OCI-LY1 (cell line): ENCODE measurements at regions not wholly inside any gene's neighbourhood (a gene's known extent, or its start where the extent isn't known, plus 50 kb on each side); places are given as distances from the start of the nearest gene placed in this dataset.

Experiments
- H2AFZ ChIP-seq: fragments of 200-600 bp; sonication (generic), shearing (Covaris generic); 2 replicates; pipeline ENCODE4 v1.6.0; 2014; ENCODE audit warnings: antibody characterized with exemption, mild to moderate bottlenecking, low read length
- H3F3A ChIP-seq: fragments of 200-600 bp; sonication (generic), shearing (Covaris generic); 2 replicates; pipeline ENCODE4 v1.6.0; 2014; ENCODE audit warnings: mild to moderate bottlenecking, antibody characterized with exemption, low read length, moderate library complexity; ENCODE audit not compliant: insufficient read depth
- H3K27ac ChIP-seq: fragments of 200-600 bp; sonication (generic); 2 replicates; pipeline ENCODE4 v1.5.1; 2014; ENCODE audit warnings: low read length, mixed run types, mild to moderate bottlenecking, low read depth; ENCODE audit not compliant: poor library complexity, severe bottlenecking
- H3K27me3 ChIP-seq: fragments of 200-600 bp; sonication (generic); 2 replicates; pipeline ENCODE4 v1.6.0; 2014; ENCODE audit warnings: antibody characterized with exemption, mild to moderate bottlenecking, low read length, moderate library complexity; ENCODE audit not compliant: insufficient read depth
- H3K36me3 ChIP-seq: fragments of 200-600 bp; sonication (generic); 2 replicates; pipeline ENCODE4 v1.6.1; 2014; ENCODE audit warnings: mild to moderate bottlenecking, antibody characterized with exemption, low read length, moderate library complexity, mixed read lengths; ENCODE audit not compliant: insufficient read depth
- H3K4me1 ChIP-seq: fragments of 200-600 bp; sonication (generic); 2 replicates; pipeline ENCODE4 v1.5.1; 2014; ENCODE audit warnings: mild to moderate bottlenecking, low read length, moderate library complexity; ENCODE audit not compliant: insufficient read depth, severe bottlenecking
- H3K4me2 ChIP-seq: fragments of 200-600 bp; sonication (generic), shearing (Covaris generic); 2 replicates; pipeline ENCODE4 v1.6.1; 2014; ENCODE audit warnings: low read length
- H3K4me3 ChIP-seq: fragments of 200-600 bp; sonication (generic); 2 replicates; pipeline ENCODE4 v1.5.1; 2014; ENCODE audit warnings: low read length, low read depth, mild to moderate bottlenecking, mixed read lengths; ENCODE audit not compliant: poor library complexity, severe bottlenecking
- H3K79me2 ChIP-seq: fragments of 200-600 bp; shearing (Covaris generic); 2 replicates; pipeline ENCODE4 v1.6.1; 2016; ENCODE audit warnings: mixed run types, low read length, mixed read lengths; ENCODE audit not compliant: insufficient read depth
- H3K9ac ChIP-seq: fragments of 200-600 bp; sonication (generic), shearing (Covaris generic); 2 replicates; pipeline ENCODE4 v1.6.1; 2014; ENCODE audit warnings: mild to moderate bottlenecking, low read length, mixed read lengths
- H3K9me2 ChIP-seq: fragments of 200-600 bp; sonication (generic), shearing (Covaris generic); 2 replicates; pipeline ENCODE4 v1.6.1; 2014; ENCODE audit warnings: low read depth, mild to moderate bottlenecking, low read length, mixed read lengths
- H3K9me3 ChIP-seq: fragments of 200-600 bp; shearing (Covaris generic); 2 replicates; pipeline ENCODE4 v1.6.1; 2014; ENCODE audit warnings: low read length, mixed read lengths
- H4K20me1 ChIP-seq: fragments of 200-600 bp; sonication (generic), shearing (Covaris generic); 2 replicates; pipeline ENCODE4 v1.6.0; 2016; ENCODE audit warnings: mild to moderate bottlenecking, low read length; ENCODE audit not compliant: insufficient read depth
- CTCF ChIP-seq: fragments of 200-600 bp; sonication (generic), shearing (Covaris generic); IDR thresholded peaks from 2 replicates; pipeline ENCODE4 v1.5.1; 2017; ENCODE audit warnings: mild to moderate bottlenecking, antibody characterized with exemption, low read length, moderate library complexity, mixed read lengths
- EZH2 ChIP-seq: fragments of 200-600 bp; sonication (generic), shearing (Covaris generic); IDR thresholded peaks from 2 replicates; pipeline ENCODE4 v1.8.0; 2017; ENCODE audit warnings: borderline replicate concordance, mixed run types, mild to moderate bottlenecking, antibody characterized with exemption, low read length, moderate library complexity, mixed read lengths

GRCh38 chr22:47386812-47387510 is 624.5 kb downstream of the TBC1D22A start:
- no peaks in the 10 kb centered on the region for H3F3A ChIP-seq
- H3K36me3 ChIP-seq = no peaks in the 10 kb centered on the region
- no peak overlapping the region for H3K4me2 ChIP-seq
- H3K27me3 ChIP-seq = no peaks in the 10 kb centered on the region; the same call in 1 of the 2 replicates
- no peaks in the 10 kb centered on the region for H4K20me1 ChIP-seq
- H3K9ac ChIP-seq = no peak overlapping the region
- TF ChIP-seq EZH2 = no peak
- TF ChIP-seq CTCF = no peak
- H3K79me2 ChIP-seq = no peaks in the 10 kb centered on the region
- H3K9me2 ChIP-seq = no peaks in the 10 kb centered on the region
- no peak overlapping the region for H3K4me3 ChIP-seq
- no peaks in the 10 kb centered on the region for H3K4me1 ChIP-seq
- H3K9me3 ChIP-seq = no peaks in the 10 kb centered on the region
- H2AFZ ChIP-seq = no peak overlapping the region
- no peak overlapping the region for H3K27ac ChIP-seq

DNA sequence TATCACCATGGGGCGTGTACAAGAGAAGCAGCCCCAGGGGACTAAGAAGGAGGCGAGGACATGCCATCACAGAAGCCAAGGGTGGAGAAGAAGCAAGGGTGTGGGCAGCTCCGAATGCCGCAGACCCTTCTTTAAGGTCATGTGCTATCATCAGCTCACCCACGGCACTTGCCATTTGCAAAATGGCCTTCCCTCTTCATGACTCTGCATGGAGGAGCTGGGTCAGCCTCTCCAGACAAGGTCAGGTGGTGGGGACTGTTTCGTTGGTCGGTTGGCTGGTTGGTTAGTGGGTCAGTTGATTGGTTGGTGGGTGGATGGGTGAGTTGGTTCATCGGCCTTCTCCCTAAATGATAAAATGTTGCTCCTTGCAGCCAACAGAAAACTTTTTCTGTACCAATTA is 622.5 kb downstream of the TBC1D22A start:
- H3F3A ChIP-seq = no peaks in the 10 kb centered on the region
- H3K27me3 ChIP-seq = no peaks in the 10 kb centered on the region; the same call in 1 of the 2 replicates
- H3K27ac ChIP-seq = no peak overlapping the region
- H2AFZ ChIP-seq = no peak overlapping the region
- H3K9me2 ChIP-seq = no peaks in the 10 kb centered on the region
- no peaks in the 10 kb centered on the region for H3K9me3 ChIP-seq
- H3K4me1 ChIP-seq = no peaks in the 10 kb centered on the region
- no peak overlapping the region for H3K9ac ChIP-seq
- H3K79me2 ChIP-seq = no peaks in the 10 kb centered on the region
- TF ChIP-seq EZH2 (no peak), CTCF (no peak)
- H3K4me2 ChIP-seq = no peak overlapping the region
- no peaks in the 10 kb centered on the region for H3K36me3 ChIP-seq
- H3K4me3 ChIP-seq = no peak overlapping the region
- no peaks in the 10 kb centered on the region for H4K20me1 ChIP-seq

GRCh38 chr22:47382164-47382890 is 619.9 kb downstream of the TBC1D22A start:
- Histone ChIP-seq H3K4me3 (no peak overlapping the region), H3K4me1 (no peaks in the 10 kb centered on the region), H3K36me3 (no peaks in the 10 kb centered on the region), H3K27ac (no peak overlapping the region), H3K9me3 (no peaks in the 10 kb centered on the region), H3K27me3 (no peaks in the 10 kb centered on the region; the same call in 1 of the 2 replicates), H4K20me1 (no peaks in the 10 kb centered on the region), H3K9ac (no peak overlapping the region), H2AFZ (no peak overlapping the region), H3K79me2 (no peaks in the 10 kb centered on the region), H3K4me2 (no peak overlapping the region), H3F3A (no peaks in the 10 kb centered on the region), H3K9me2 (no peaks in the 10 kb centered on the region)
- TF ChIP-seq EZH2 (no peak), CTCF (no peak)
